CD4-positive, alpha-beta T cell (primary cell): ENCODE measurements at regions not wholly inside any gene's neighbourhood (a gene's known extent, or its start where the extent isn't known, plus 50 kb on each side); places are given as distances from the start of the nearest gene placed in this dataset.

ENCODE experiments used
- ATAC-seq: fragments of 200-7000 bp; cut with Tn5 transposase; one replicate; pipeline ENCODE4 v1.10.0; 2022; ENCODE audit warnings: mild to moderate bottlenecking; ENCODE audit not compliant: poor library complexity
- CTCF ChIA-PET: fragments of 350-600 bp; sonication (Branson Sonifier 250); formaldehyde crosslinking; loops from one replicate; lab custom pipeline; 2021; ENCODE audit warnings: antibody characterized with exemption, inconsistent platforms; lab: Charles Lee
- POLR2A ChIA-PET: fragments of 350-600 bp; sonication (Branson Sonifier 250); formaldehyde crosslinking; loops from one replicate; lab custom pipeline; 2021; ENCODE audit warnings: antibody characterized with exemption, inconsistent platforms; lab: Charles Lee
- DNase-seq, 14 experiments: peaks; one replicate each; pipeline ENCODE4 v3.0.0-alpha.2; 2013 to 2020; ENCODE audit warnings: mixed read lengths in 2 of 14
- H3K27ac ChIP-seq, 2 donors: one replicate each; pipeline versions ENCODE4 v1.5.1 to v1.7.0; 2013; ENCODE audit warnings: low read length in 2 of 2, low read depth in 1 of 2, mild to moderate bottlenecking in 1 of 2
- H3K27me3 ChIP-seq, 2 experiments: 1 replicate in 1 of 2; 2 replicates in 1 of 2; pipeline versions ENCODE4 v1.6.1 to v1.7.0; 2013; ENCODE audit warnings: low read length in 2 of 2, control low read depth in 1 of 2, mild to moderate bottlenecking in 1 of 2, moderate library complexity in 1 of 2; ENCODE audit not compliant: insufficient read depth in 2 of 2, control insufficient read depth in 1 of 2
- H3K36me3 ChIP-seq: one replicate; pipeline ENCODE4 v1.6.1; 2013; ENCODE audit warnings: low read length, control low read depth; ENCODE audit not compliant: insufficient read depth
- H3K4me1 ChIP-seq: one replicate; pipeline ENCODE4 v1.6.1; 2013; ENCODE audit warnings: low read length, control low read depth; ENCODE audit not compliant: insufficient read depth
- H3K4me3 ChIP-seq: one replicate; pipeline ENCODE4 v1.5.1; 2013; ENCODE audit warnings: mild to moderate bottlenecking, low read length, moderate library complexity
- H3K9me3 ChIP-seq, 2 experiments: 1 replicate in 1 of 2; 2 replicates in 1 of 2; pipeline versions ENCODE4 v1.6.1 to v1.7.0; 2013; ENCODE audit warnings: low read length in 2 of 2, mild to moderate bottlenecking in 2 of 2, control low read depth in 1 of 2, moderate library complexity in 1 of 2; ENCODE audit not compliant: control insufficient read depth in 1 of 2, insufficient read depth in 1 of 2
- H3K27ac Mint-ChIP-seq: one replicate; pipeline ENCODE4 v1.8.0; 2020; ENCODE audit warnings: mixed read lengths
- H3K27me3 Mint-ChIP-seq: one replicate; pipeline ENCODE4 v1.8.0; 2021; ENCODE audit warnings: mixed read lengths
- H3K36me3 Mint-ChIP-seq: one replicate; pipeline ENCODE4 v1.8.0; 2021; ENCODE audit warnings: low read depth, mixed read lengths
- H3K4me1 Mint-ChIP-seq: one replicate; pipeline ENCODE4 v1.8.0; 2021; ENCODE audit warnings: low read depth, mixed read lengths
- H3K4me3 Mint-ChIP-seq: one replicate; pipeline ENCODE4 v1.8.0; 2020; ENCODE audit warnings: mild to moderate bottlenecking, mixed read lengths
- H3K9me3 Mint-ChIP-seq: one replicate; pipeline ENCODE4 v1.8.0; 2020; ENCODE audit warnings: mixed read lengths
- CTCF ChIP-seq: fragments of 200-600 bp; IDR thresholded peaks from one replicate; pipeline ENCODE4 v1.8.0; 2022; ENCODE audit warnings: antibody characterized with exemption, mild to moderate bottlenecking
- intact Hi-C, 2 experiments: fragments of 100-400 bp; cut with DNase I in 1 of 2; cut with micrococcal nuclease in 1 of 2; formaldehyde crosslinking; loops; one replicate each; pipeline versions ENCODE4 v1.15.1 to v1.9.0; 2023 to 2025; cut with DNase I, micrococcal nuclease

GRCh38 chr2:7697052-7697451 lies 779.8 kb downstream of the RNF144A start:
- ChIA-PET CTCF (no interaction called here), POLR2A (no interaction called here)
- peaks cover 16% of the 10 kb centered on the region for H3K4me1 Mint-ChIP-seq
- no peak for TF ChIP-seq CTCF
- H3K27ac Mint-ChIP-seq, result no peak overlapping the region
- H3K27ac ChIP-seq, result no peak overlapping the region
- H3K36me3 ChIP-seq, result no peaks in the 10 kb centered on the region
- H3K36me3 Mint-ChIP-seq, result no peaks in the 10 kb centered on the region
- H3K4me3 Mint-ChIP-seq, result no peak overlapping the region
- H3K9me3 ChIP-seq, result no peaks in the 10 kb centered on the region
- intact Hi-C loops, result no loop called here
- peaks cover 2% of the 10 kb centered on the region for H3K4me1 ChIP-seq
- ATAC-seq (no peak), DNase-seq (no peak)
- no peaks in the 10 kb centered on the region for H3K27me3 ChIP-seq
- H3K27me3 Mint-ChIP-seq, result no peaks in the 10 kb centered on the region
- H3K9me3 Mint-ChIP-seq, result no peaks in the 10 kb centered on the region
- H3K4me3 ChIP-seq, result no peak overlapping the region

- Mint-ChIP-seq H3K4me1 (peaks cover 5% of the 10 kb centered on the region), H3K27me3 (no peaks in the 10 kb centered on the region), H3K9me3 (no peaks in the 10 kb centered on the region), H3K36me3 (no peaks in the 10 kb centered on the region), H3K4me3 (no peak overlapping the region), H3K27ac (no peak overlapping the region)
- H3K4me3 ChIP-seq, result no peak overlapping the region
- no peak overlapping the region for H3K27ac ChIP-seq
- no peaks in the 10 kb centered on the region for H3K36me3 ChIP-seq
- no peak for ATAC-seq
- DNase-seq, result no peak
- H3K9me3 ChIP-seq, result no peaks in the 10 kb centered on the region
- POLR2A ChIA-PET, result no interaction called here
- H3K4me1 ChIP-seq, result no peaks in the 10 kb centered on the region
- no peak for TF ChIP-seq CTCF
- CTCF ChIA-PET, result no interaction called here
- intact Hi-C loops, result no loop called here
- no peaks in the 10 kb centered on the region for H3K27me3 ChIP-seq
These were observed 784.6 kb downstream of the RNF144A start for GRCh38 chr2:7701791-7702190.

DNA sequence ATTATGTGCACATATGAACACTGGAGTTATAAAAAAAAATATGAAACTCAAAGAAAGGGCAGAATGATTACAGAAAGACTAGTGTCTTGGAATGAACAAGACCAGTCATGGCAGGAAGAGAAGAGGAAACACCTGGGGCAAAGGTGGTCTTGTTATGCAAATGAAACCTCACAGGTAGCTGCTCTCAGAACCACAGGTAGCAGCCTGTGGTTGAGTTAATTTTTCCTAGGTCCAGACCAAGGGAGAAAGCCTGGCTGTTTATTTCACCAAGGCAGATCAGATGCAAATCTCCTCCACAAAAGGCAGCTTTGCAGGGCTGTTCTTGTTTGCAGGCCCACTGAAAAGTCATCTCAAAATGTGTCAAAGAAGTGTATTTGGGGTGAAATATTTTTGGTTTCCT lies 785.8 kb downstream of the RNF144A start:
- Histone ChIP-seq H3K27ac (no peak overlapping the region), H3K4me1 (no peaks in the 10 kb centered on the region), H3K9me3 (no peaks in the 10 kb centered on the region), H3K4me3 (no peak overlapping the region), H3K27me3 (no peaks in the 10 kb centered on the region), H3K36me3 (no peaks in the 10 kb centered on the region)
- Mint-ChIP-seq H3K27ac (no peak overlapping the region), H3K4me3 (no peak overlapping the region), H3K27me3 (no peaks in the 10 kb centered on the region), H3K9me3 (no peaks in the 10 kb centered on the region), H3K4me1 (peaks cover 5% of the 10 kb centered on the region), H3K36me3 (no peaks in the 10 kb centered on the region)
- intact Hi-C loops, result no loop called here
- POLR2A ChIA-PET, result no interaction called here
- TF ChIP-seq CTCF, result no peak
- DNase-seq (no peak), ATAC-seq (no peak)
- CTCF ChIA-PET, result interaction anchor here (1.1 kb wide), 1 partner anchor 8 kb away, joined by 3 read pairs; no protein-coding TSS in a partner anchor
